ENCODE measurements at regions not wholly inside any gene's neighbourhood (a gene's known extent, or its start where the extent isn't known, plus 50 kb on each side); places are given as distances from the start of the nearest gene placed in this dataset.

DNA sequence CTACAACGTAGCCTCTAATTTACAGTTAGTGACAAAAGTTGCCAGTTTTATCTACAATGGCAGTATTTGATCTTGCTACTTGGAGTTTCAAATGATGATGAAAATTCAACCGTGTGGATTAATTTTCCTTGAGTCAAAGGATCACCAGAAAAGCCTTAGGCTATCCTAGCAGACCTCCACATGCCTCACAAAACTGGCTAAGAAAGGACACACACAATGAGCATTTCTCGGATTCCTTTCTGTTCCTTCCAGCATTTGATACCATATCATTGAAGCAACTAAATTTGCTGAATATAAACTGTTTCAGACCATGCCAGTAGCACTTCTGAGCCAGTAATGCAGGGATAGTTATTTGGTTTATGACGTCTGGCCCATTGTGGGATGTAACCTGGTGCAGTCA is 587.4 kb upstream of the MDFIC2 start:
- ATAC-seq (no peak), DNase-seq (no peak)
- Mint-ChIP-seq H3K27ac (no peak overlapping the region), H3K4me1 (peaks cover 2% of the 10 kb centered on the region), H3K36me3 (ENCODE audit: low read depth) (no peaks in the 10 kb centered on the region), H3K4me3 (no peak overlapping the region), H3K27me3 (peaks cover 22% of the 10 kb centered on the region), H3K9me3 (peaks cover 10% of the 10 kb centered on the region)

- DNase-seq = no peak
- Mint-ChIP-seq H3K4me1 (no peaks in the 10 kb centered on the region), H3K27me3 (no peaks in the 10 kb centered on the region), H3K27ac (no peak overlapping the region), H3K4me3 (no peak overlapping the region), H3K9me3 (no peaks in the 10 kb centered on the region), H3K36me3 (ENCODE audit: low read depth) (no peaks in the 10 kb centered on the region)
- ATAC-seq = no peak
These were observed 577.6 kb upstream of the MDFIC2 start for GRCh38 chr3:70890020-70890394.

GRCh38 chr3:70889162-70890019 is 577.0 kb upstream of the MDFIC2 start:
- H3K36me3 Mint-ChIP-seq (ENCODE audit: low read depth) = no peaks in the 10 kb centered on the region
- no peak overlapping the region for H3K4me3 Mint-ChIP-seq
- H3K4me1 Mint-ChIP-seq = no peaks in the 10 kb centered on the region
- ATAC-seq (no peak), DNase-seq (no peak)
- H3K9me3 Mint-ChIP-seq = no peaks in the 10 kb centered on the region
- H3K27ac Mint-ChIP-seq = no peak overlapping the region
- no peaks in the 10 kb centered on the region for H3K27me3 Mint-ChIP-seq

DNA sequence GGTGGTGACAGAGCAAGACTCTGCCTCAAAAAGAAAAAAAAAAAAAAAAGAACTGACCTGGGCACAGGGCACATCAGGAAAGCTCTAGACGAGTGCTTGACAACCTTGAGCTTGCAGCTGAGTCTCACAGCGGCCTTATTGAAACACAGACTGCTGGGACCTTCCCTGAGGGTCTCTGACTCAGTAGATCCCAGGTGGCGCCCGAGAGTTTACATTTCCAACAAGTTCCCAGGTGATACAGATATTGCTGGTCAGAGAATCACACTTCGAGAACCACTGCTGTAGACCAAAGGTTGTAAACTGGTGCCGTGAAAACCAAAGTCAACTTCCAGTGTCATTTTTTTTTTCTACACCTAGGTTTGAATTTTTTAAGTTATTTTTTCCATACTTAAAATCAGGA is 573.2 kb upstream of the MDFIC2 start:
- H3K4me1 Mint-ChIP-seq = no peaks in the 10 kb centered on the region
- no peaks in the 10 kb centered on the region for H3K36me3 Mint-ChIP-seq (ENCODE audit: low read depth)
- no peak for DNase-seq
- no peaks in the 10 kb centered on the region for H3K27me3 Mint-ChIP-seq
- peaks cover 3% of the 10 kb centered on the region for H3K9me3 Mint-ChIP-seq
- no peak for ATAC-seq
- H3K4me3 Mint-ChIP-seq = no peak overlapping the region
- no peak overlapping the region for H3K27ac Mint-ChIP-seq

DNA sequence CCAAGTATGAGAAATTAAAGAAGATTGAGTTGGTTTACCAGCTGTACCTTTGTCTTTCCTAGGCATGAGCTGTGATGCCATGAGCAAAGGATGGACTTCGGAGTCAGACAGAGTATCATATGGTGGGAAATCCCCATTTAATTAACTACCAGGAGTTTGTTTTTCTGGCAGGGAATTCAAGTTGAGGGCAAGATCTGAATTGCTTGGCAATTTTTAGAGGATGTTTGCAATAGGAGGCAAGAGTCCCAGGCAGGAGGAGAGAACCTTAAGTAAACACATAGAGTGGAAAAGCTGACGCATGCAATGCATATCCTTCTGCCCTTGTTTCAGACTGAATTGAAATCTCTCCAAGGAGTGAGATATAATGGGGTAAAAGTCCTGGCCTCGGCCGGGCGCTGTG is 569.7 kb upstream of the MDFIC2 start:
- H3K4me3 Mint-ChIP-seq = no peak overlapping the region
- peaks cover 5% of the 10 kb centered on the region for H3K27me3 Mint-ChIP-seq
- DNase-seq (no peak), ATAC-seq (no peak)
- no peak overlapping the region for H3K27ac Mint-ChIP-seq
- H3K9me3 Mint-ChIP-seq = peaks cover 21% of the 10 kb centered on the region
- H3K36me3 Mint-ChIP-seq (ENCODE audit: low read depth) = peaks cover 1% of the 10 kb centered on the region
- no peaks in the 10 kb centered on the region for H3K4me1 Mint-ChIP-seq

DNA sequence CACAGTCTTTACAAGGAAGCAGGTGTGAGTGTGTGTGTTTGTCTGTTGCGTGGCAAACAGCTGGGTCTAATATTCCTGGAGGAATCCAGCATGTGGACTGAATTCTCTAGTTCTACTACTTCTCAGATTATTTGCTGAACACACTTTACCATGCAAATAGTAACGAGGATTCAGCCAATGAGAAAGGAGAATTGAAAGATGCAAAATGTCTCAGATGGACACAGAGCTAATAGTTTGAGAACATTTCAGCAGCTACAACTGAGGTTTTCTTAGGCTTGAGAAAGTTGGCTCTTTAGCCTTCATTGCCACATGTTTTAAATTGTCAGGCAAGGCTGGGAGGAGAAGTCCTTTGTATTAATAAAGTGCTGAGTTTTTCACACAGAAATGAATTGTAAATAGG is 568.0 kb upstream of the MDFIC2 start:
- ATAC-seq (no peak), DNase-seq (no peak)
- Mint-ChIP-seq H3K27ac (no peak overlapping the region), H3K27me3 (peaks cover 6% of the 10 kb centered on the region), H3K9me3 (peaks cover 21% of the 10 kb centered on the region), H3K4me3 (no peak overlapping the region), H3K36me3 (ENCODE audit: low read depth) (peaks cover 1% of the 10 kb centered on the region), H3K4me1 (no peaks in the 10 kb centered on the region)

- peaks cover 13% of the 10 kb centered on the region for H3K27me3 Mint-ChIP-seq
- no peak for ATAC-seq
- H3K4me1 Mint-ChIP-seq = no peaks in the 10 kb centered on the region
- H3K27ac Mint-ChIP-seq = no peak overlapping the region
- H3K4me3 Mint-ChIP-seq = no peak overlapping the region
- H3K36me3 Mint-ChIP-seq (ENCODE audit: low read depth) = peaks cover 5% of the 10 kb centered on the region
- no peak for DNase-seq
- peaks cover 30% of the 10 kb centered on the region for H3K9me3 Mint-ChIP-seq
These were observed 563.7 kb upstream of the MDFIC2 start for GRCh38 chr3:70876154-70876553.

- no peak for DNase-seq
- no peak overlapping the region for H3K4me3 Mint-ChIP-seq
These were observed 561.8 kb upstream of the MDFIC2 start for GRCh38 chr3:70874196-70874595.

DNA sequence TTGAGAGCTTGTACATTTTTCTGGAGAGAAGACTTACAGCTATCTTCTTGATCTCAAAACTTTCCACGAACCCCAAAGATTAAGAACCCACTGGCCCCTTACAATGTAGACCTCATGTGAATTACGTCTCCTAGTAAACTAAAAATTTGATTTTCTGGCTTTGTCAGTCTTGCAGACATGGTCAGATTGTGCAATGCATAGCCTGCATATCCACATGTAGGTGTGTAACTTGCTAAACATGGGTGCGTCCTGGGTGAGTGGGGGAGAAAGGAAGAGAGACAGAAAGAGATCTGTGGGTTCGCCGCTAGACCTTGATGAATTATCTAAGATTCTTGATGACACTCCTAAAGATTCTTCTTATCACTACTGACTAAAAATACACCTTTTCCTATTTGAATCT is 561.2 kb upstream of the MDFIC2 start:
- Mint-ChIP-seq H3K27me3 (peaks cover 22% of the 10 kb centered on the region), H3K9me3 (peaks cover 29% of the 10 kb centered on the region), H3K4me3 (no peak overlapping the region), H3K27ac (no peak overlapping the region), H3K36me3 (ENCODE audit: low read depth) (peaks cover 3% of the 10 kb centered on the region), H3K4me1 (no peaks in the 10 kb centered on the region)
- no peak for ATAC-seq
- no peak for DNase-seq

More at GRCh38 chr3:70874196-70874595, 561.8 kb upstream of the MDFIC2 start:
- Mint-ChIP-seq H3K27me3 (peaks cover 22% of the 10 kb centered on the region), H3K27ac (no peak overlapping the region), H3K9me3 (peaks cover 34% of the 10 kb centered on the region), H3K36me3 (ENCODE audit: low read depth) (peaks cover 5% of the 10 kb centered on the region), H3K4me1 (no peaks in the 10 kb centered on the region)
- ATAC-seq = no peak

GRCh38 chr3:70871909-70872656 is 559.6 kb upstream of the MDFIC2 start:
- H3K36me3 Mint-ChIP-seq (ENCODE audit: low read depth) = peaks cover 3% of the 10 kb centered on the region
- no peak overlapping the region for H3K4me3 Mint-ChIP-seq
- H3K9me3 Mint-ChIP-seq = peaks cover 21% of the 10 kb centered on the region
- no peak for DNase-seq
- no peaks in the 10 kb centered on the region for H3K4me1 Mint-ChIP-seq
- peaks cover 17% of the 10 kb centered on the region for H3K27me3 Mint-ChIP-seq
- no peak overlapping the region for H3K27ac Mint-ChIP-seq
- no peak for ATAC-seq

DNA sequence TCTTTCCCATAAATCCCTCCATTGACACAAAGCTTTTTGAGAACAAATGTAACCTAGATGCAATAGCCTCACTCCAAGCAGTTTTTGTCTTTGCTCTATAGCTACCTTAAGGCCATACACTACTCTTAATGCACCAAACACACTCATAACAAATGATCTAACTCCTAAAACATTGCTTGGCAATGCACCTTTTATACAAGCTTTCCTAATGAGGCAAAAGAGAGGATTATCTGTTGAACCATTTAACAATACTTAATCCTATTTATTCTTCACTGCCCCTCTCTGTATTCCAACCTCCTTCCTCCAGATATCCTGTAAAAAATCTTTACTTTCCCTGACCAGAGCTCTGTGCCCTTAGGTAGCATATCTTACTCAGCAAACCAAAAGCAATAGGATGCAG is 558.1 kb upstream of the MDFIC2 start:
- no peak overlapping the region for H3K27ac Mint-ChIP-seq
- H3K4me1 Mint-ChIP-seq = no peaks in the 10 kb centered on the region
- H3K9me3 Mint-ChIP-seq = peaks cover 25% of the 10 kb centered on the region
- peaks cover 3% of the 10 kb centered on the region for H3K36me3 Mint-ChIP-seq (ENCODE audit: low read depth)
- no peak overlapping the region for H3K4me3 Mint-ChIP-seq
- no peak for ATAC-seq
- H3K27me3 Mint-ChIP-seq = peaks cover 20% of the 10 kb centered on the region
- no peak for DNase-seq

DNA sequence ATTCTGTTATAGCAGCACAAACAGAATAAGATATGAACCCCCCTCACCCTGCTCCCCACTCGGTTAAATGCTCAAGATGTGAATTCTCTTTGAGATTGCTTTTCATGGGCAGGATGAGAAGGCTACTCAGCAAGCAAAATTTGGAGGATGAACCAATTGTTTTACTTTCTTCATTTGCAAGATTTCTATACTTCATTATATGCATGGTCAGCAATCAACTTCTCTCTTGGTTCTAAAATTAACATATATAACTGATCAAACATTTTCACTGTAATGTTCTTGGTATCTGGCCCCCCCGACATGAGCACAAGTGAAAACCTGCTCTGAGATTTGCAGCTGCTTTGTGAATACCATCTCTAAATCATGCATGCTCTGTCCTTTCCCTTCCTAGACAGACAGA is 556.1 kb upstream of the MDFIC2 start:
- peaks cover 27% of the 10 kb centered on the region for H3K27me3 Mint-ChIP-seq
- peaks cover 32% of the 10 kb centered on the region for H3K9me3 Mint-ChIP-seq
- no peaks in the 10 kb centered on the region for H3K4me1 Mint-ChIP-seq
- no peak overlapping the region for H3K4me3 Mint-ChIP-seq
- DNase-seq = no peak
- ATAC-seq = no peak
- H3K36me3 Mint-ChIP-seq (ENCODE audit: low read depth) = peaks cover 3% of the 10 kb centered on the region
- no peak overlapping the region for H3K27ac Mint-ChIP-seq

GRCh38 chr3:70863049-70863448 is 550.6 kb upstream of the MDFIC2 start:
- no peak overlapping the region for H3K27ac Mint-ChIP-seq
- H3K36me3 Mint-ChIP-seq (ENCODE audit: low read depth) = no peaks in the 10 kb centered on the region
- peaks cover 25% of the 10 kb centered on the region for H3K27me3 Mint-ChIP-seq
- ATAC-seq = no peak
- H3K4me1 Mint-ChIP-seq = peaks cover 13% of the 10 kb centered on the region
- H3K4me3 Mint-ChIP-seq = no peak overlapping the region
- DNase-seq = no peak
- H3K9me3 Mint-ChIP-seq = peaks cover 11% of the 10 kb centered on the region

GRCh38 chr3:70861855-70862254 is 549.4 kb upstream of the MDFIC2 start:
- ATAC-seq = no peak

GRCh38 chr3:70861234-70861633 is 548.8 kb upstream of the MDFIC2 start:
- no peak for DNase-seq

More at GRCh38 chr3:70861855-70862254, 549.4 kb upstream of the MDFIC2 start:
- Mint-ChIP-seq H3K9me3 (peaks cover 11% of the 10 kb centered on the region), H3K4me3 (no peak overlapping the region), H3K4me1 (peaks cover 18% of the 10 kb centered on the region), H3K36me3 (ENCODE audit: low read depth) (no peaks in the 10 kb centered on the region), H3K27ac (no peak overlapping the region), H3K27me3 (peaks cover 25% of the 10 kb centered on the region)
- DNase-seq = no peak

More at GRCh38 chr3:70861234-70861633, 548.8 kb upstream of the MDFIC2 start:
- no peak overlapping the region for H3K27ac Mint-ChIP-seq
- no peaks in the 10 kb centered on the region for H3K36me3 Mint-ChIP-seq (ENCODE audit: low read depth)
- no peak for ATAC-seq
- H3K4me1 Mint-ChIP-seq = peaks cover 25% of the 10 kb centered on the region
- peaks cover 25% of the 10 kb centered on the region for H3K27me3 Mint-ChIP-seq
- no peak overlapping the region for H3K4me3 Mint-ChIP-seq
- H3K9me3 Mint-ChIP-seq = peaks cover 11% of the 10 kb centered on the region

Measured in activated naive CD8-positive, alpha-beta T cell treated with anti-CD3 and anti-CD28 coated beads, Interleukin-2, amount 50 U/mL, for 24 hours (primary cell).